ENCODE measurements at regions not wholly inside any gene's neighbourhood (a gene's known extent, or its start where the extent isn't known, plus 50 kb on each side); places are given as distances from the start of the nearest gene placed in this dataset.
A peak's percentile ranks its signal among the peaks of the same experiment; 100 is the strongest.

DNA sequence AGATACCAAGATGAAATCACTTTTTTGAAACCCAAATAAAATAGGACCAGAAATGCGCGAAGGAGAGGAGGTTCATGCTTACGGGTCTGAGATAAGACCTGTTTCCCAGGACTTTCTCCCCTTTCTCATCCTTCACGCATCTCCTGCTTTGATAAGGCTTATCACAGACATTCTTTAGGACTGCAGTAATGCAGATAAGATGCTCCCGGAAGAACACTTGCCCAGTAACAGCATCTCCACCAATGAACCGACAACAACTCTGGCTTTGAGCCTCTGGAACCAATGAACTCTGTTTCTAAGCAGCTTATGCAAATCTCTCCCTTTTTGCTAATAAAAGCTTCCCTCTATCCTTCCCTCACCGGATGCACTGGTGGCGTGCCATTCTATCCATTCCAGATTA is 783.4 kb upstream of the ARGLU1 start:
- Mint-ChIP-seq H3K9me3 (peaks cover 15% of the 10 kb centered on the region), H3K4me3 (no peak overlapping the region), H3K4me1 (peaks cover 2% of the 10 kb centered on the region), H3K36me3 (peaks cover 2% of the 10 kb centered on the region), H3K27me3 (ENCODE audit: low read depth) (no peaks in the 10 kb centered on the region), H3K27ac (peak overlapping the region; percentile 43)
- TF ChIP-seq, protein P1, sequence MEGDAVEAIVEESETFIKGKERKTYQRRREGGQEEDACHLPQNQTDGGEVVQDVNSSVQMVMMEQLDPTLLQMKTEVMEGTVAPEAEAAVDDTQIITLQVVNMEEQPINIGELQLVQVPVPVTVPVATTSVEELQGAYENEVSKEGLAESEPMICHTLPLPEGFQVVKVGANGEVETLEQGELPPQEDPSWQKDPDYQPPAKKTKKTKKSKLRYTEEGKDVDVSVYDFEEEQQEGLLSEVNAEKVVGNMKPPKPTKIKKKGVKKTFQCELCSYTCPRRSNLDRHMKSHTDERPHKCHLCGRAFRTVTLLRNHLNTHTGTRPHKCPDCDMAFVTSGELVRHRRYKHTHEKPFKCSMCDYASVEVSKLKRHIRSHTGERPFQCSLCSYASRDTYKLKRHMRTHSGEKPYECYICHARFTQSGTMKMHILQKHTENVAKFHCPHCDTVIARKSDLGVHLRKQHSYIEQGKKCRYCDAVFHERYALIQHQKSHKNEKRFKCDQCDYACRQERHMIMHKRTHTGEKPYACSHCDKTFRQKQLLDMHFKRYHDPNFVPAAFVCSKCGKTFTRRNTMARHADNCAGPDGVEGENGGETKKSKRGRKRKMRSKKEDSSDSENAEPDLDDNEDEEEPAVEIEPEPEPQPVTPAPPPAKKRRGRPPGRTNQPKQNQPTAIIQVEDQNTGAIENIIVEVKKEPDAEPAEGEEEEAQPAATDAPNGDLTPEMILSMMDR (IDR thresholded peaks at IDR 0.05; ENCODE audit: unreplicated experiment), result no peak
- no peak for DNase-seq (ENCODE audit: low spot score in 2 of 2, unreplicated experiment in 2 of 2)

DNA sequence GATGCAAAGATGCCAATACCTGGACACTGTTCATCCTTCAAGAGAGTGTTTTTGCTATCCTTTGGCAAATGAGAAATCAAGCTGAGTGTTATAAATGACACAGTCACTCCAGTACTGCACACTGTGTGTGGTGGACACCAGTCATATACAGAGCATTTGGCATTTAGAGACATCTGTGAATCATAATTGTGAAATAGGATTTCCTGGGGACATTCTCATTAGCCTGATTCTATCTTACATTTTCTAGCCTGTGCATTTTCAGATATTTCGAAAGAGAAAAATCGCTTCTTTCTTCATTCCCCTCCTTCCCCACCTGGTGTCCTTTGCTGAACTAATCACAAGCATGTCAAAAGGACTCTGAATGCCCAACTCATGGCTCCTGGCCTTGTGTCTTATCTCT is 781.0 kb upstream of the ARGLU1 start:
- H3K36me3 Mint-ChIP-seq, result no peaks in the 10 kb centered on the region
- H3K4me3 Mint-ChIP-seq, result no peak overlapping the region
- peaks cover 2% of the 10 kb centered on the region for H3K4me1 Mint-ChIP-seq
- DNase-seq (ENCODE audit: low spot score in 2 of 2, unreplicated experiment in 2 of 2), result no peak
- peaks cover 9% of the 10 kb centered on the region for H3K9me3 Mint-ChIP-seq
- no peak overlapping the region for H3K27ac Mint-ChIP-seq
- TF ChIP-seq, protein P1 (IDR thresholded peaks at IDR 0.05; ENCODE audit: unreplicated experiment), result no peak
- H3K27me3 Mint-ChIP-seq (ENCODE audit: low read depth), result no peaks in the 10 kb centered on the region

DNA sequence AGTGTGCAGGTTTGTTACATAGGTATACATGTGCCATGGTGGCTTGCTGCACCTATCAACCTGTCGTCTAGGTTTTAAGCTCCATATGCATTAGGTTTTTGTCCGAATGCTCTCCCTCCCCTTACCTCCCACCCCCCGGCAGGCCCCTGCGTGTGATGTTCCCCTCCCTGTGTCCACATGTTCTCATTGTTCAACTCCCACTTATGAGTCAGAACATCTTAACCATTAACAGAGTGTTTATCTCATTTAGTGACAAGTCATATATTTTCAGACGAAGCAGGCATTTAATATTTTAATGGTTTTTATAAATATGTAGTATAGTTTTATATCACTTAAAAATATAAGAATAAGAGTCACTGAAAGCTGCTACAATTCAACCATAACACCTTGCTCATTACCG is 780.5 kb upstream of the ARGLU1 start:
- Mint-ChIP-seq H3K27ac (no peak overlapping the region), H3K9me3 (peaks cover 9% of the 10 kb centered on the region), H3K36me3 (no peaks in the 10 kb centered on the region), H3K4me3 (no peak overlapping the region), H3K4me1 (peaks cover 2% of the 10 kb centered on the region), H3K27me3 (ENCODE audit: low read depth) (no peaks in the 10 kb centered on the region)
- DNase-seq (ENCODE audit: low spot score in 2 of 2, unreplicated experiment in 2 of 2), result no peak
- TF ChIP-seq, protein P1 (IDR thresholded peaks at IDR 0.05; ENCODE audit: unreplicated experiment), result no peak

DNA sequence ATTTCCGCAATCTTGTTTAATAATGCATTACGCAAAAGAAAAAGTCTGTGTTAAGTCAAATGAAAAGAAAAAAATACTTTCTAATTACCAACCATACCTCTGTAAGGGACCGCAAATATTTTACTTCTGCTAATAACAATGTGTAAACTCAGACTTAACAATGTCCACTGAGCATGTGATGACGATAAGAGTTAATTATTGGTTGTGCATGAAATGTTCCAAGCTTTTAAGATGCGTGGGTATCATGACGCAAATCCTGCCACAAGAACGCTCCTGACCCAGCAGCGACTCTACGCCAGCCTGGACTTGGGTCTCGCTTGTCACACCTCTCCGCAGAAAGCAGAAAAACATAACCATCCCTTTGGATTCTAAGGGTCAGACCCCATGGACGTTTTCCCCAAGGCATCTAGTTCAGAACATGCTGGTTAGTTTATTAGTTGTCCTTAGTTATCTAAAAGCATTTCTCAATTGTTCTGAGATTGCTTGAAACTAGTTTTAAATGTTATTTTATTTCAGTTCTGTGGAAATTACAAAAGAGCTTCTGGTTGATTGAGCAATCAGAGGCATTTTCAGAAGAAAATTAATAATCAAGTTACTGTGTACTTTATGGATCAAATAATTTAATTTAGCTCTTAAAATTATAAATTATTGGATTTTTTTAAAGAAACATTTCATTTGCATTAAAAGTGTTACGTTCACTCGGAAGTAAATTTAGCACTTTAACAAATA is 779.9 kb upstream of the ARGLU1 start:
- Mint-ChIP-seq H3K9me3 (peaks cover 10% of the 10 kb centered on the region), H3K4me1 (peaks cover 2% of the 10 kb centered on the region), H3K36me3 (no peaks in the 10 kb centered on the region), H3K4me3 (no peak overlapping the region), H3K27me3 (ENCODE audit: low read depth) (peaks cover 3% of the 10 kb centered on the region), H3K27ac (no peak overlapping the region)
- TF ChIP-seq, protein P1 (IDR thresholded peaks at IDR 0.05; ENCODE audit: unreplicated experiment), result no peak
- DNase-seq (ENCODE audit: low spot score in 2 of 2, unreplicated experiment in 2 of 2), result no peak

DNA sequence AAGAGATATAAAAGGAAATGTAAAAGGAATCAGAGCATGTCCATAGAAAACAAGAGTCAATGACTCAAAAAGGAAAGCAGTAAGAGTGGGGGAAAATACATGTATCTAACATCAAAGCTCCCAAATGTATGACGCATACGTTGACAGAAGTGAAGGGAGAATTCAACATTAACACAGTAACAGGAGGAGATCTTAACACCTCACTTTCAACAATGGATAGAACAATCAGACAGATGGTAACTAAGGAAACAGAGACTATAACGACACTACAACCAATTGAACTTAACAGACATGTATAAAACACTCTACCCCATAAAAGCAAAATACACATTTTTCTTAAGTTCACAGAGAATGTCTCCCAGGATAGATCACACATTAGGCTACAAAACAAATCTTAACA is 774.8 kb upstream of the ARGLU1 start:
- TF ChIP-seq, protein P1 (IDR thresholded peaks at IDR 0.05; ENCODE audit: unreplicated experiment), result no peak
- Mint-ChIP-seq H3K4me1 (no peaks in the 10 kb centered on the region), H3K27me3 (ENCODE audit: low read depth) (peaks cover 5% of the 10 kb centered on the region), H3K27ac (no peak overlapping the region), H3K36me3 (no peaks in the 10 kb centered on the region), H3K4me3 (no peak overlapping the region), H3K9me3 (peaks cover 5% of the 10 kb centered on the region)
- no peak for DNase-seq (ENCODE audit: low spot score in 2 of 2, unreplicated experiment in 2 of 2)
